Right lobe of liver (tissue), 6 donors: ENCODE measurements at regions not wholly inside any gene's neighbourhood (a gene's known extent, or its start where the extent isn't known, plus 50 kb on each side); places are given as distances from the start of the nearest gene placed in this dataset.

Experiments
- ATAC-seq, 4 donors: fragments of 200-7000 bp; cut with Tn5 transposase; one replicate each; pipeline ENCODE4 v1.9.1; 2020; ENCODE audit warnings: mild to moderate bottlenecking in 4 of 4, moderate library complexity in 4 of 4
- DNase-seq, 3 donors: peaks; one replicate each; pipeline ENCODE4 v3.0.0-alpha.2; 2020
- H3K27ac ChIP-seq, 3 donors: fragments of 200-600 bp; one replicate each; pipeline ENCODE4 v1.8.0; 2022
- H3K27me3 ChIP-seq, 2 donors: fragments of 200-600 bp; one replicate each; pipeline ENCODE4 v1.8.0; 2022
- H3K36me3 ChIP-seq, 4 donors: fragments of 200-600 bp; sonication (generic) in 1 of 4; one replicate each; pipeline versions ENCODE4 v1.5.1 to v1.8.0; 2017 to 2022; ENCODE audit warnings: control low read depth in 1 of 4
- H3K4me1 ChIP-seq, 4 donors: fragments of 200-600 bp; sonication (generic) in 1 of 4; one replicate each; pipeline versions ENCODE4 v1.5.1 to v1.8.0; 2017 to 2022; ENCODE audit warnings: control low read depth in 1 of 4
- H3K4me3 ChIP-seq, 3 donors: fragments of 200-600 bp; one replicate each; pipeline ENCODE4 v1.8.0; 2022
- H3K9me3 ChIP-seq, 4 donors: fragments of 200-600 bp; sonication (generic) in 1 of 4; one replicate each; pipeline versions ENCODE4 v1.5.1 to v1.8.0; 2017 to 2022; ENCODE audit warnings: control low read depth in 1 of 4
- CTCF ChIP-seq, 4 donors: fragments of 200-600 bp in 3 of 4; fragments of 450-650 bp in 1 of 4; IDR thresholded peaks; one replicate each; pipeline versions ENCODE4 v1.5.1 to v1.8.0; 2016 to 2022; ENCODE audit warnings: antibody characterized with exemption in 4 of 4, mild to moderate bottlenecking in 2 of 4
- POLR2A ChIP-seq: fragments of 450-650 bp; IDR thresholded peaks from one replicate; pipeline ENCODE4 v1.6.1; 2017; ENCODE audit warnings: antibody characterized with exemption, mild to moderate bottlenecking
- WGBS: methylation state at CpG from one replicate; pipeline ENCODE4 v1.1.6; 2018; ENCODE audit warnings: low coverage, low lambda C conversion rate; ENCODE audit not compliant: insufficient coverage; ENCODE audit errors: missing lambda C conversion rate; 5-methylcytosine and 5-hydroxymethylcytosine counted together
- intact Hi-C, 2 donors: fragments of 100-400 bp; cut with DNase I; formaldehyde crosslinking; loops; one replicate each; pipeline versions ENCODE4 v1.11.2 to v1.14.1; 2022
- donor health status: DM: no; HTN: yes; CAD: no.
- donor health status: DM: no; HTN: no; CAD: no.
- donor health status: DM: no; HTN: no; CAD: no.
- donor health status: DM: no; HTN: yes; CAD: no.
- donor health status: DM: no; HTN: yes; CAD: no.

GRCh38 chr10:92757711-92758104, 68.0 kb downstream of the HHEX start:
- ATAC-seq: no peak

GRCh38 chr10:92758594-92758993, 68.8 kb downstream of the HHEX start:
- H3K4me3 ChIP-seq: no peak overlapping the region
- no peaks in the 10 kb centered on the region for H3K4me1 ChIP-seq
- DNase-seq: no peak
- no peak for TF ChIP-seq POLR2A
- TF ChIP-seq CTCF (IDR thresholded peaks at IDR 0.05): no peak
- WGBS: 50% methylated on average over 1 of the region's 1 CpG
- ATAC-seq: no peak
- no peaks in the 10 kb centered on the region for H3K36me3 ChIP-seq
- intact Hi-C loops: no loop called here
- no peaks in the 10 kb centered on the region for H3K27me3 ChIP-seq
- H3K27ac ChIP-seq: no peak overlapping the region
- H3K9me3 ChIP-seq: no peaks in the 10 kb centered on the region

More at GRCh38 chr10:92757711-92758104, 68.0 kb downstream of the HHEX start:
- Histone ChIP-seq H3K4me1 (no peaks in the 10 kb centered on the region), H3K9me3 (no peaks in the 10 kb centered on the region), H3K4me3 (no peak overlapping the region), H3K36me3 (no peaks in the 10 kb centered on the region), H3K27ac (peak overlapping the region in 2 of 3 donors; percentile 15 to 34), H3K27me3 (no peaks in the 10 kb centered on the region)
- WGBS: 74% methylated on average over 3 of the region's 3 CpGs
- no peak for DNase-seq
- TF ChIP-seq POLR2A (no peak), CTCF (IDR thresholded peaks at IDR 0.05) (no peak)
- intact Hi-C loops: no loop called here

DNA sequence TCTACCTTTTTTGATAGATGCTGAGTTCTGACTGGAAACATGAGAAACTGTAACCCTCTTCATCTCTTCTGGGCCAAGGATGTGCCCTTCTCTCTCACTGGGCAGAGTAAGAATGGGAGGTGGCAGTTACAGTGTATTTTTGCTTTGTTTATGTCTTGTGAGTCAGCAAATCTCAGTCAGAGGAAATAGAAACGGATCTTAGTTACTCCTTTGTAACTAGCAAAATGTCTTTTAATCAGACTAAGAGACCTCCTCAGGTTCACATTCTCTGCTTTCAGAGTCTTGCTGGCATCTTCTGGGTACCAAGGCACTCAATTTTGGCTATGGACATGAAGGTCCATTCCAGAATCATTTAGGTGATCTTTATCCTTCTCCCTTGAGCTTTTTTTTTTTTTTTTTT, 70.9 kb downstream of the HHEX start:
- no peak overlapping the region for H3K4me3 ChIP-seq
- no peaks in the 10 kb centered on the region for H3K9me3 ChIP-seq
- no peak overlapping the region for H3K27ac ChIP-seq
- WGBS: 33% methylated on average over 1 of the region's 1 CpG
- DNase-seq: no peak
- TF ChIP-seq POLR2A: no peak
- no peak for TF ChIP-seq CTCF (IDR thresholded peaks at IDR 0.05)
- no peaks in the 10 kb centered on the region for H3K4me1 ChIP-seq
- ATAC-seq: peak; percentile 27 to 44 (median 32)
- intact Hi-C loops: no loop called here
- no peaks in the 10 kb centered on the region for H3K27me3 ChIP-seq
- no peaks in the 10 kb centered on the region for H3K36me3 ChIP-seq

DNA sequence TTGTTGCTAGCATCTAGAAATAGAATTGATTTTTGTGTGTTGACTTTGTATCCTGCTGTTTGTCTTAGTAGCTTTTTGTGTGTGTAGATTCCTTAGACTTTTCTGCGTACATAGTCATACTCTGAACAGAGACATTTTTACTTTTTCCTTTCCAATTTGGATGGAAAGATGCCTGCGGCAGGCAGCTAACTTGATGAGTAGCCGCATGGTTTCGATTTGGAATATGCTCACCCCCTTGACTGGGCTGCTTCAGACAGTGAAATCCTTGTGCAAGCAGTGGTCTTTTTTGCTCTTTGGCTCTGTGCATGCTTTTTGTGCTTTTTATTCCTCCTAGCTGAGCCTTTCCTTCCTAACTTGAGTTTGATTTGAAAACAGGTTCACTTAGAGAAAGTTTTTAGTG, 71.8 kb downstream of the HHEX start:
- TF ChIP-seq CTCF (IDR thresholded peaks at IDR 0.05) (no peak), POLR2A (no peak)
- H3K9me3 ChIP-seq: no peaks in the 10 kb centered on the region
- H3K27me3 ChIP-seq: no peaks in the 10 kb centered on the region
- 97% methylated on average over 4 of the region's 4 CpGs for WGBS
- ATAC-seq: no peak
- no peaks in the 10 kb centered on the region for H3K36me3 ChIP-seq
- no peak overlapping the region for H3K4me3 ChIP-seq
- H3K27ac ChIP-seq: no peak overlapping the region
- H3K4me1 ChIP-seq: no peaks in the 10 kb centered on the region
- intact Hi-C loops: no loop called here
- no peak for DNase-seq

DNA sequence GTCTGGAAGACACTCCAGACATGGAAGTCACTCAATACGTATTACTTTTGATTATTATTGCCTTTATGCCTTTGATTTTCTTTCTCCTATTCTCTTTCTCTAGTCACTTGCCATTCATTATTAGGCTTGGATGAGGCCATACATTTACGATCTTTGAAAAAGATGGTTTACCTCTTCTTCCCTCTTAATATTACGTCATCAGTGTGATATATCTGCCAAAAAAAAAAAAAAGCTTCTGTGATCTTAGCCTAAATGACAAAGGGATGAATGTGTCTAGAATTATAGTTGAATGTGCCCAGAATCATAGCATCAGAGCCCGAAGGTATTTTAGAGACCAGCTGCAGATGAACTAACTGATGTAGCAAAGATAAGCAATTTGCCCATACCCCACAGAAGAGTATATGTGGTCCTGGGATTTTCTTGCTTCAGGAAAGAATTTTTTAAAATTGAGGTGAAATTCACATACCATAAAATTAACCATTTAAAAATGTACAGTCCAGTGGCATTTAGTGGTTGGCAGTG, 73.9 kb downstream of the HHEX start:
- no peaks in the 10 kb centered on the region for H3K9me3 ChIP-seq
- 81% methylated on average over 4 of the region's 4 CpGs for WGBS
- H3K27ac ChIP-seq: no peak overlapping the region
- no peaks in the 10 kb centered on the region for H3K4me1 ChIP-seq
- H3K27me3 ChIP-seq: no peaks in the 10 kb centered on the region
- ATAC-seq: no peak
- no peak for DNase-seq
- no peak overlapping the region for H3K4me3 ChIP-seq
- TF ChIP-seq POLR2A (no peak), CTCF (IDR thresholded peaks at IDR 0.05) (no peak)
- H3K36me3 ChIP-seq: no peaks in the 10 kb centered on the region
- intact Hi-C loops: no loop called here
